NCI-H2029 treated with DMSO at 0.1 percent for 48 hours (cell line): ENCODE measurements at regions not wholly inside any gene's neighbourhood (a gene's known extent, or its start where the extent isn't known, plus 50 kb on each side); places are given as distances from the start of the nearest gene placed in this dataset.

ENCODE experiments used
- DNase-seq: peaks from one replicate; lab custom pipeline; 2025; lab: John Stamatoyannopoulos, UW

GRCh38 chr2:120658042-120658769 lies 77.5 kb upstream of the GLI2 start:
- no peak for DNase-seq

GRCh38 chr2:120658770-120659158 lies 76.9 kb upstream of the GLI2 start:
- no peak for DNase-seq

GRCh38 chr2:120659275-120659977 lies 76.2 kb upstream of the GLI2 start:
- DNase-seq, result no peak

- no peak for DNase-seq
These were observed 75.5 kb upstream of the GLI2 start for GRCh38 chr2:120660056-120660694.

GRCh38 chr2:120660771-120661459 lies 74.8 kb upstream of the GLI2 start:
- DNase-seq, result no peak

- DNase-seq, result peak; percentile 9
These were observed 74.1 kb upstream of the GLI2 start for GRCh38 chr2:120661551-120661950.

GRCh38 chr2:120662046-120662445 lies 73.6 kb upstream of the GLI2 start:
- no peak for DNase-seq

- DNase-seq, result no peak
These were observed 72.9 kb upstream of the GLI2 start for GRCh38 chr2:120662746-120663145.

GRCh38 chr2:120666433-120666832 lies 69.2 kb upstream of the GLI2 start:
- DNase-seq, result no peak

GRCh38 chr2:120667981-120668380 lies 67.7 kb upstream of the GLI2 start:
- no peak for DNase-seq

GRCh38 chr2:120669121-120669952 lies 66.3 kb upstream of the GLI2 start:
- peak; percentile 27 for DNase-seq

- no peak for DNase-seq
These were observed 65.7 kb upstream of the GLI2 start for GRCh38 chr2:120669971-120670370.

- no peak for DNase-seq
These were observed 65.3 kb upstream of the GLI2 start for GRCh38 chr2:120670371-120670770.

- DNase-seq, result no peak
These were observed 64.7 kb upstream of the GLI2 start for GRCh38 chr2:120670771-120671480.

- no peak for DNase-seq
These were observed 63.0 kb upstream of the GLI2 start for GRCh38 chr2:120672526-120673204.

- DNase-seq, result no peak
These were observed 62.5 kb upstream of the GLI2 start for GRCh38 chr2:120673205-120673550.

- no peak for DNase-seq
These were observed 62.1 kb upstream of the GLI2 start for GRCh38 chr2:120673571-120674061.

- no peak for DNase-seq
These were observed 61.2 kb upstream of the GLI2 start for GRCh38 chr2:120674246-120675170.

GRCh38 chr2:120675460-120676130 lies 60.1 kb upstream of the GLI2 start:
- no peak for DNase-seq
